Right atrium auricular region (tissue), 2 donors: ENCODE measurements at regions not wholly inside any gene's neighbourhood (a gene's known extent, or its start where the extent isn't known, plus 50 kb on each side); places are given as distances from the start of the nearest gene placed in this dataset.

Experiments
- DNase-seq: peaks from one replicate; pipeline ENCODE4 v3.0.0-alpha.2; 2019; ENCODE audit warnings: low spot score
- H3K27ac ChIP-seq, 2 donors: fragments of 200-600 bp; sonication (generic); 1 replicate in 1 of 2; 2 replicates in 1 of 2; pipeline ENCODE4 v1.5.1; 2016 to 2019
- H3K27me3 ChIP-seq, 2 donors: fragments of 200-600 bp; sonication (generic); one replicate each; pipeline versions ENCODE4 v1.5.1 to v1.6.0; 2017 to 2019
- H3K36me3 ChIP-seq: fragments of 200-600 bp; sonication (generic); one replicate; pipeline ENCODE4 v1.5.1; 2016
- H3K4me1 ChIP-seq, 2 donors: fragments of 200-600 bp; sonication (generic); one replicate each; pipeline versions ENCODE4 v1.5.1 to v1.6.0; 2017 to 2019
- H3K4me3 ChIP-seq, 2 donors: fragments of 200-600 bp; sonication (generic); 1 replicate in 1 of 2; 2 replicates in 1 of 2; pipeline ENCODE4 v1.5.1; 2017 to 2019; ENCODE audit warnings: mild to moderate bottlenecking in 1 of 2, moderate library complexity in 1 of 2
- H3K9me3 ChIP-seq, 2 donors: fragments of 200-600 bp; sonication (generic); one replicate each; pipeline ENCODE4 v1.5.1; 2019
- CTCF ChIP-seq, 2 donors: fragments of 200-600 bp; sonication (generic); IDR thresholded peaks; one replicate each; pipeline ENCODE4 v1.5.1; 2019; ENCODE audit warnings: antibody characterized with exemption in 2 of 2

- DNase-seq = no peak
- no peaks in the 10 kb centered on the region for H3K9me3 ChIP-seq
- H3K27me3 ChIP-seq = no peaks in the 10 kb centered on the region
- no peaks in the 10 kb centered on the region for H3K36me3 ChIP-seq
- TF ChIP-seq CTCF (IDR thresholded peaks at IDR 0.05) = no peak
- H3K4me3 ChIP-seq = no peak overlapping the region
- H3K4me1 ChIP-seq = no peaks in the 10 kb centered on the region
- H3K27ac ChIP-seq = no peak overlapping the region
Measured at GRCh38 chr18:78561757-78562510, 417.7 kb upstream of the SALL3 start.

GRCh38 chr18:78562531-78562961 is 417.1 kb upstream of the SALL3 start:
- Histone ChIP-seq H3K9me3 (no peaks in the 10 kb centered on the region), H3K36me3 (no peaks in the 10 kb centered on the region), H3K4me3 (no peak overlapping the region), H3K27me3 (no peaks in the 10 kb centered on the region), H3K27ac (no peak overlapping the region), H3K4me1 (no peaks in the 10 kb centered on the region)
- TF ChIP-seq CTCF (IDR thresholded peaks at IDR 0.05) = no peak
- DNase-seq = no peak

- H3K9me3 ChIP-seq = no peaks in the 10 kb centered on the region
- TF ChIP-seq CTCF (IDR thresholded peaks at IDR 0.05) = no peak
Measured at GRCh38 chr18:78563110-78563509, 416.5 kb upstream of the SALL3 start.

GRCh38 chr18:78564030-78564429 is 415.6 kb upstream of the SALL3 start:
- Histone ChIP-seq H3K27ac (no peak overlapping the region), H3K4me3 (no peak overlapping the region)
- TF ChIP-seq CTCF (IDR thresholded peaks at IDR 0.05) = no peak

More at GRCh38 chr18:78563110-78563509, 416.5 kb upstream of the SALL3 start:
- Histone ChIP-seq H3K4me3 (no peak overlapping the region), H3K27ac (no peak overlapping the region), H3K27me3 (no peaks in the 10 kb centered on the region), H3K36me3 (no peaks in the 10 kb centered on the region), H3K4me1 (no peaks in the 10 kb centered on the region)
- no peak for DNase-seq

GRCh38 chr18:78564518-78564917 is 415.1 kb upstream of the SALL3 start:
- Histone ChIP-seq H3K9me3 (peaks cover 0 to 9% of the 10 kb centered on the region in 2 donors), H3K36me3 (no peaks in the 10 kb centered on the region), H3K4me3 (no peak overlapping the region), H3K27me3 (no peaks in the 10 kb centered on the region), H3K27ac (no peak overlapping the region), H3K4me1 (no peaks in the 10 kb centered on the region)
- no peak for DNase-seq
- TF ChIP-seq CTCF (IDR thresholded peaks at IDR 0.05) = no peak

More at GRCh38 chr18:78564030-78564429, 415.6 kb upstream of the SALL3 start:
- H3K9me3 ChIP-seq = peaks cover 0 to 4% of the 10 kb centered on the region in 2 donors
- H3K27me3 ChIP-seq = no peaks in the 10 kb centered on the region
- H3K4me1 ChIP-seq = no peaks in the 10 kb centered on the region
- H3K36me3 ChIP-seq = no peaks in the 10 kb centered on the region
- DNase-seq = no peak

GRCh38 chr18:78565240-78565639 is 414.4 kb upstream of the SALL3 start:
- no peaks in the 10 kb centered on the region for H3K36me3 ChIP-seq
- no peak for TF ChIP-seq CTCF (IDR thresholded peaks at IDR 0.05)
- no peaks in the 10 kb centered on the region for H3K4me1 ChIP-seq
- DNase-seq = no peak
- H3K4me3 ChIP-seq = no peak overlapping the region
- peaks cover 0 to 9% of the 10 kb centered on the region in 2 donors for H3K9me3 ChIP-seq
- no peaks in the 10 kb centered on the region for H3K27me3 ChIP-seq
- H3K27ac ChIP-seq = no peak overlapping the region
